RWPE2 (cell line): ENCODE measurements at regions not wholly inside any gene's neighbourhood (a gene's known extent, or its start where the extent isn't known, plus 50 kb on each side); places are given as distances from the start of the nearest gene placed in this dataset.

Experiments used
- ATAC-seq: fragments of 200-7000 bp; cut with Tn5 transposase; 3 replicates; pipeline ENCODE4 v1.9.1; 2021; ENCODE audit warnings: low read depth
- DNase-seq: peaks from one replicate; pipeline ENCODE4 v3.0.0-alpha.2; 2020; ENCODE audit warnings: low spot score
- H3K27ac ChIP-seq: fragments of 450-650 bp; 2 replicates; pipeline ENCODE4 v1.5.1; 2017; ENCODE audit warnings: mild to moderate bottlenecking; ENCODE audit not compliant: poor library complexity, severe bottlenecking
- H3K27me3 ChIP-seq: fragments of 250-450 bp; sonication (Bioruptor Pico); 2 replicates; pipeline ENCODE4 v1.5.1; 2021; ENCODE audit warnings: mild to moderate bottlenecking, moderate library complexity; ENCODE audit not compliant: insufficient read depth, poor library complexity, severe bottlenecking
- H3K36me3 ChIP-seq: fragments of 250-450 bp; sonication (Bioruptor Pico); 2 replicates; pipeline ENCODE4 v1.5.1; 2020; ENCODE audit warnings: low read depth, mild to moderate bottlenecking, moderate library complexity
- H3K4me1 ChIP-seq: fragments of 250-450 bp; sonication (Bioruptor Pico); 2 replicates; pipeline ENCODE4 v1.5.1; 2021; ENCODE audit warnings: mild to moderate bottlenecking, moderate library complexity; ENCODE audit not compliant: insufficient read depth, poor library complexity, severe bottlenecking
- H3K4me3 ChIP-seq: fragments of 250-450 bp; sonication (Bioruptor Pico); 2 replicates; pipeline ENCODE4 v1.5.1; 2021; ENCODE audit warnings: mild to moderate bottlenecking, moderate library complexity; ENCODE audit not compliant: severe bottlenecking
- H3K9me3 ChIP-seq: fragments of 250-450 bp; sonication (Bioruptor Pico); 2 replicates; pipeline ENCODE4 v1.5.1; 2021; ENCODE audit warnings: mild to moderate bottlenecking, moderate library complexity; ENCODE audit not compliant: severe bottlenecking
- CTCF ChIP-seq: fragments of 450-650 bp; IDR thresholded peaks from one replicate; pipeline ENCODE4 v1.5.1; 2017; ENCODE audit warnings: mild to moderate bottlenecking, moderate library complexity; ENCODE audit not compliant: poor library complexity, severe bottlenecking

- Histone ChIP-seq H3K27me3 (no peaks in the 10 kb centered on the region), H3K4me3 (no peak overlapping the region), H3K4me1 (no peaks in the 10 kb centered on the region), H3K36me3 (no peaks in the 10 kb centered on the region), H3K27ac (no peak overlapping the region), H3K9me3 (no peaks in the 10 kb centered on the region)
- no peak for TF ChIP-seq CTCF
- ATAC-seq = no peak
- DNase-seq = no peak
Observed at GRCh38 chr3:16813336-16813735, 71.4 kb upstream of the PLCL2 start.

DNA sequence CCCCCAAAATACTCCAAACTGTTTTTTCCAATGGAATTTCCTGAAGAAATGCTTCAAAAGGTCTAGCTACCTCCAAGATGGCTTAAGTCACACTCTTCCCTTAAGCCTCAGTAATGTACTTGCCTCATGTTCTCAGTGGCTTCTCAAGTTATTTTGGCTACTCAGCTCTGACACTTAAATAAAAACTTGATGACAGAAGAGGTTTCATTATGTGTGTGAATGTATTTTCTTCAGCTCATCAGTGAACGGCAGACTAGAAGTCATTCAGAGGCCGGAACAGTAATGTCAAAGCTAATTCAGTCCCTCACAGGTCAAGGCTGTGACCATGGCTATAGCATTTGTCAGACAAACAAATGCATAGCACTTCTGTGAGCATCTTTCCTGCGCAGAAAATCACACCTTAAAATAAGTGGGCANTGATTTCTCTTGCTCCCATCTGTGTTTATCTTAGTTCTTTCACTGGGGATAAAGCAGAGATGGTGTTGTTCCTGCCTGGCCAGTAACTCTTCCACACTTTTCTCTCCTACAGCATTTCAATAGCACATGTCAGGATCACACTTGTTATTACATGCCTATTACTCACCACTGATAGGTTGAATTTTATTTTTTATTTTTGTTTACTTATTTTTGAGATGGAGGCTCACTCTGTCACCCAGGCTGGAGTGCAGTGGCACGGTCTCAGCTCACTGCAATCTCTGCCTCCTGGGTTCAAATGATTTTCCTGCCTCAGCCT is 68.5 kb upstream of the PLCL2 start:
- H3K27me3 ChIP-seq = no peaks in the 10 kb centered on the region
- H3K36me3 ChIP-seq = no peaks in the 10 kb centered on the region
- ATAC-seq = no peak
- TF ChIP-seq CTCF = no peak
- no peak overlapping the region for H3K27ac ChIP-seq
- DNase-seq = no peak
- H3K4me1 ChIP-seq = no peaks in the 10 kb centered on the region
- no peaks in the 10 kb centered on the region for H3K9me3 ChIP-seq
- H3K4me3 ChIP-seq = no peak overlapping the region

DNA sequence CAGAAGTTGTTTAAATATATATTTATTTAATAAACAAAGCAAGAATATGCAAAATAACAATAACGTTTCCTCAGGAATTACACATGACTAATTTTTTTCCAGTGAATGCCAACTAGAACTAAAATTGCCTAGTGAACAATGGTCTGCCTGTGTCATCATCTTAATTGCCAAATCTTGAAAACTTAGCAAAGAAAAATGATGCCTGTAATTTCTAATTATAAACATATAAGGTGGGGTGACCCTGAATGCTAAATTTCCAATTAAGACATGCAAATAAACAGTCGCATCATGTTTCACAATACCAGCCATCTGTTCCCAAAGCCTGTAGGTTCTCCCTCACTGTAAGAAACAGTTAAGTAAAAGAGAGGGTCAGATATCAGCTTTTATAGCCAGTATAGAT is 67.6 kb upstream of the PLCL2 start:
- no peak overlapping the region for H3K4me3 ChIP-seq
- no peak for ATAC-seq

GRCh38 chr3:16818194-16818593 is 66.6 kb upstream of the PLCL2 start:
- no peaks in the 10 kb centered on the region for H3K36me3 ChIP-seq
- H3K27me3 ChIP-seq = no peaks in the 10 kb centered on the region
- TF ChIP-seq CTCF = no peak
- no peak for ATAC-seq
- no peaks in the 10 kb centered on the region for H3K9me3 ChIP-seq
- no peaks in the 10 kb centered on the region for H3K4me1 ChIP-seq
- no peak overlapping the region for H3K4me3 ChIP-seq
- H3K27ac ChIP-seq = no peak overlapping the region
- no peak for DNase-seq

More for the DNA sequence above, 67.6 kb upstream of the PLCL2 start:
- H3K9me3 ChIP-seq = no peaks in the 10 kb centered on the region
- TF ChIP-seq CTCF = no peak
- H3K27ac ChIP-seq = no peak overlapping the region
- DNase-seq = no peak
- H3K4me1 ChIP-seq = no peaks in the 10 kb centered on the region
- H3K36me3 ChIP-seq = no peaks in the 10 kb centered on the region
- H3K27me3 ChIP-seq = no peaks in the 10 kb centered on the region

DNA sequence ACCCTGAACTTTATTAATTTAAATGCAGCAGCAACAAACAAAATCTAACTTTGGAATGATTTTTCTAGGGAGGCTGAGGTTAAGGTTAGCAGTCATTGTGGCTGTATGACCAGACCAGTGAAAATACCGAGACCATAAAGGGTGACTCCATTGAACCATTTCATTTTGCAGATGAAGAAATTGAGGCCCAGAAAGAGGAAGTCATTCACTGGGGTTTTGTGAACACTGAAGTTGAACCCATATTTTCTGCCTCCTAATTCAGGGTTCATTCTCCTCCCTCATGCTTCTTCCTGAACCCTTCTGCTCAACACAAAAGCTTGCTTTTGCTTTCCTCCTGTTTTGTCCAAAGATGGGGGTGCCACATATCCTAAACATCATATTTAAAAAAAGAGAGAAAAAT is 65.8 kb upstream of the PLCL2 start:
- H3K4me3 ChIP-seq = no peak overlapping the region
- no peaks in the 10 kb centered on the region for H3K27me3 ChIP-seq
- H3K27ac ChIP-seq = no peak overlapping the region
- no peaks in the 10 kb centered on the region for H3K4me1 ChIP-seq
- H3K36me3 ChIP-seq = no peaks in the 10 kb centered on the region
- no peak for DNase-seq
- no peak for ATAC-seq
- no peaks in the 10 kb centered on the region for H3K9me3 ChIP-seq
- no peak for TF ChIP-seq CTCF
